NOMO-1 treated with dmso at 0.1 percent for 144 hours (cell line): ENCODE measurements at regions not wholly inside any gene's neighbourhood (a gene's known extent, or its start where the extent isn't known, plus 50 kb on each side); places are given as distances from the start of the nearest gene placed in this dataset.

Experiments used
- DNase-seq: peaks from one replicate; lab custom pipeline; 2025; ENCODE audit not compliant: unreplicated experiment; lab: John Stamatoyannopoulos, UW

DNA sequence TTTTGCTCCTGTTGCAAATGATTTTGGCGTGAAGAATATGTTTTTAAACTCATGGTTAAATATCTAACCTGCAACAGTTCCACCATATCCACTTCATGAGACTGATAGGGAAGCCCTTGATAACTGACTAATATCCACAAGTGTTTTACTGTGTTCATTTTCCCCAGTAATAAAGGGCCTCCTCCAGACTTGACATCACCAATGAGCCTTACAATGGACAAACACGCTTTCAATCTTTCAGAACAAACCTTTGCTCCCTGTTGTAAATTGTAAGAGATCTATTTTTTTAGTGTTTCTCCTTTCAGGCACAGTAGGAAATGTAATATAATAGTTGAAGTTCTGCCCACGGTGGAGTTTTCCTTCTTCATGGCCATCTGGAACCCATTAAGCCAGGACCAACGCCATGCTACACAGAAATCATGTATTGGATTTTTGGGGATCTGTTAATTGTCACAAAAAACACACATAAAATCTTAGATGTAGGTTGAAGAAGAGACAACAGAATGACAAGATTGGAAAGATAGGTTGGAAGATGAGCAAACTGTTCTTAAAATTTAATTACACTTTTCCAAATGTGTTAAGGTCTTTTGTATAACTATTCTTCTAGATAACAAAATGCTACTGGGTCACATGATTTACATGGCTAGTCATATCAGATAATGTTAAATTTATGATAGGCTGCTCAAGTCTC, 1030.1 kb downstream of the FSTL5 start:
- DNase-seq: no peak

DNA sequence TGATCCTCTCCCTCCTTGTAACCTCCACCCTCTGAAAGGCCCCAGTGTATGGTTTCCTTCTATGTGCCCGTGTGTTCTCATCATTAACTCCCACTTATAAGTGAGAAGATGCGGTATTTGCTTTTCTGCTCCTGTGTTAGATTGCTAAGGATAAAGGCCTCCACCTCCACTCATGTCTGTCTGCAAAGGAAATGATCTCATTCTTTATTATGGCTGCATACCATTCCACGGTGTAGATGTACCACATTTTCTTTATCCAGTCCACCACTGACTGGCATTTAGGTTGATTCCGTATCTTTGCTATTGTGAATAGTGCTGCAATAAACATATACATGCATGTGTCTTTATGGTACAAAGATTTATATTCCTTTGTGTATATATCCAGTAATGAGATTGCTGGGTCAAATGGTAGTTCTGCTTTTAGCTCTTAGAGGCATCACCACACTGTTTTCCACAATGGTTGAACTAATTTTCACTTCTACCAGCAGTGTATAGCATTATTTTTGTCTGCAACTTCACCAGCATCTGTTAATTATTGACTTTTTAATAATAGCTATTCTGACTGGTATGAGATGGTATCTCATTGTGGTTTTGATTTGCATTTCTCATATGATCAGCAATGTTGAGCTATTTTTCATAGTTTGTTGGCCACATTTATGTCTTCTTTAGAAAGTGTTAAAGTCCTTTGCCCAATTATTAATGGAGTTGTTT, 1030.9 kb downstream of the FSTL5 start:
- no peak for DNase-seq

DNA sequence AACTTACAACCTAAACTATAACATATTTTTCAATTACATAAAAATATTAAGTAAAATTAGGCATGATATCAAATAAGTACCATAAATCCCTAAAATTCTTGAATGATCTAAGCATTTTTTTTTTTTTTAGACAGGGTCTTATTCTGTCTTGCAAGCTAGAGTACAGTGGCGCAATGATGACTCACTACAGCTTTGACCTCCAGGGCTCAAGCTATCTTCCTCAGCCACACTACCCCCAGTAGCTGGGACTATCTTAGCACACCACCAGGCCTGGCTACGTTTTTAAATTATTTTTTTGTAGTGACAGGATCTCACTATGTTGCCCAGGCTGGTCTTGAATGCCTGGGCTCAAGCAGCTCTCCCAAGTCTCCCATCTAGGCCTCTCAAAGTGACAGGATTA, 1042.3 kb downstream of the FSTL5 start:
- DNase-seq: no peak

DNA sequence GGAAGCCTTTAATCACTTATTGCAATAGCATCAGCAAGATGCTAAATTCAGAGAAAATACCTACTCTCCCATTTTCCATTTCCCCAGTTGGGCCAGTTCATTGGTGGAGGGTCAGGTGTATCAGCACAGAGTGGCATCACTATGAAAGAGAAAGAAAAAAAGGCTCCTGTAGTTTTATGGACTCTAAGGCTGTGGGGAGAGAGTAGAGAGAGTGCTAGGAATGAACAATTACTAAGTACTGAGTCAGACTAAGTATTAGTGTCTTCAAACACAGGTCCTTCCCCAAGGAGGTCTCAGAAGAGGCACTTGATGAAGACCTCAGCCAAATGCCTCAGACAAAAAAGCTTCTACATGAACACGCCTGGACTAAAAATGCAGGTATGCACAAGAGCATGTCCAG, 1061.9 kb downstream of the FSTL5 start:
- no peak for DNase-seq

DNA sequence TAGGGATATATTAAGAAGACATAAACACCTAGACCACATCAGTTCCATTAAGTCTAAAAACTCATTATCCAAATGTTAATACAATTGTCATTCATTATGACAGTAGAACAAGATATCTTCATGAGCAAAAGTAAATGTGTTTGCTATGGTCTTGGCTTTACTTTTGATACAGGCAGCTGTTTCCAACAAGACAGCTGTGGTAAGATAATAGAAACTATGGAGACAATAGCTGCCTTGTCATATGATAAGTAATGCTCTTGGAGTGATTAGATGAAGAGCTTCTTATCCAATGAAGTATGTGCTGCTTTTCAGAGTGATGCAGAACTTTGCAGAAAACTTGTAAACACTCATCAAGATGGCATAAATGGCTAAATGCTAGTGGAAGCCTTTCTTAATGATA, 1066.0 kb downstream of the FSTL5 start:
- no peak for DNase-seq

DNA sequence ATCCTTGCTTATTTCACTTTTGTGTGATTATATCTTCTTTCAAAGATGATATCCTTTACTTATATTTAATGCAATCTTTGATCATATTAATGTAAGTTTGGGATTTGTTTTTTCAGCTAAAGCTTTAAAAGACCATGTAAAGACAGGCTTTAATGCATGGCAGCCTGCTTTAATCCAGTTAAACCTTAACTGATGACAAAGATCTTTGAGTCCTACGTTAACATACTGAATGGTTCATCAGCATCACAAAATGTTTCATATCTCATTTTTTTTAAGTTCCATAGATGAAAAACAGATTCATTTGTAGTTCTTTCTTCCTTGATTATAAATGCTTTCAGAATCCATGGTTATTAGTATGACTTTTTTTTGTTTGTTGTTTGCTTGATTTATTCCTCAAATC, 1102.8 kb downstream of the FSTL5 start:
- no peak for DNase-seq
